HL-60/S4 treated with retinoic acid at 250 ng/mL for 4 days and 3 days (cell line): ENCODE measurements at regions not wholly inside any gene's neighbourhood (a gene's known extent, or its start where the extent isn't known, plus 50 kb on each side); places are given as distances from the start of the nearest gene placed in this dataset.
"Not testable (repeated sequence)": the region's sequence is repeated elsewhere in the genome, so short reads cannot be mapped to it uniquely, and the experiment has no call there.

Source experiments
- in situ Hi-C: fragments of 300-500 bp; cut with MboI; formaldehyde crosslinking; loops from 2 replicates; pipeline ENCODE4 v1.7.0; 2022; ENCODE audit warnings: low sequenced_read_pairs

- in situ Hi-C loops: no loop called here
Measured at GRCh38 chr2:84057917-84058560, 401.0 kb downstream of the SUCLG1 start.

- in situ Hi-C loops: no loop called here
Measured at GRCh38 chr2:84055816-84056215, 403.3 kb downstream of the SUCLG1 start.

GRCh38 chr2:84054577-84054976 lies 404.5 kb downstream of the SUCLG1 start:
- in situ Hi-C loops: not testable (repeated sequence)

- in situ Hi-C loops: no loop called here
Measured at GRCh38 chr2:84052913-84053312, 406.2 kb downstream of the SUCLG1 start.

GRCh38 chr2:84052043-84052442 lies 407.0 kb downstream of the SUCLG1 start:
- in situ Hi-C loops: no loop called here

- in situ Hi-C loops: loop anchor here (25.0 kb wide), 1 partner anchor 1238 kb away; no protein-coding TSS in a partner anchor
Measured at GRCh38 chr2:84048964-84049363, 410.1 kb downstream of the SUCLG1 start.

GRCh38 chr2:84041506-84041905 lies 417.6 kb downstream of the SUCLG1 start:
- in situ Hi-C loops: loop anchor here (25.0 kb wide), 1 partner anchor 1246 kb away; no protein-coding TSS in a partner anchor

GRCh38 chr2:84040281-84040680 lies 418.8 kb downstream of the SUCLG1 start:
- in situ Hi-C loops: loop anchor here (25.0 kb wide), 1 partner anchor 1247 kb away; no protein-coding TSS in a partner anchor

- in situ Hi-C loops: loop anchor here (25.0 kb wide), 1 partner anchor 1248 kb away; no protein-coding TSS in a partner anchor
Measured at GRCh38 chr2:84038866-84039265, 420.2 kb downstream of the SUCLG1 start.

- in situ Hi-C loops: loop anchor here (25.0 kb wide), 1 partner anchor 1254 kb away; no protein-coding TSS in a partner anchor
Measured at GRCh38 chr2:84033347-84033974, 425.6 kb downstream of the SUCLG1 start.

GRCh38 chr2:84031312-84032050 lies 427.6 kb downstream of the SUCLG1 start:
- in situ Hi-C loops: loop anchor here (25.0 kb wide), 1 partner anchor 1256 kb away; no protein-coding TSS in a partner anchor

GRCh38 chr2:84029903-84030575 lies 429.0 kb downstream of the SUCLG1 start:
- in situ Hi-C loops: loop anchor here (25.0 kb wide), 1 partner anchor 1257 kb away; no protein-coding TSS in a partner anchor

GRCh38 chr2:84026818-84027217 lies 432.3 kb downstream of the SUCLG1 start:
- in situ Hi-C loops: loop anchor here (25.0 kb wide), 1 partner anchor 1260 kb away; no protein-coding TSS in a partner anchor

- in situ Hi-C loops: no loop called here
Measured at GRCh38 chr2:84022810-84023431, 436.2 kb downstream of the SUCLG1 start.

GRCh38 chr2:84017010-84017409 lies 442.1 kb downstream of the SUCLG1 start:
- in situ Hi-C loops: no loop called here

- in situ Hi-C loops: no loop called here
Measured at GRCh38 chr2:84016183-84016582, 442.9 kb downstream of the SUCLG1 start.

GRCh38 chr2:83997889-83998288 lies 461.2 kb downstream of the SUCLG1 start:
- in situ Hi-C loops: no loop called here

GRCh38 chr2:83994633-83995179 lies 464.4 kb downstream of the SUCLG1 start:
- in situ Hi-C loops: no loop called here

- in situ Hi-C loops: no loop called here
Measured at GRCh38 chr2:83993873-83994632, 465.0 kb downstream of the SUCLG1 start.
